Gastroesophageal sphincter (tissue), 4 donors: ENCODE measurements at regions not wholly inside any gene's neighbourhood (a gene's known extent, or its start where the extent isn't known, plus 50 kb on each side); places are given as distances from the start of the nearest gene placed in this dataset.

Experiments
- ATAC-seq: fragments of 150-250 bp; one replicate; pipeline ENCODE4 v1.9.1; 2016; ENCODE audit warnings: mild to moderate bottlenecking, moderate library complexity
- H3K27ac ChIP-seq, 4 donors: fragments of 200-600 bp; sonication (generic) in 3 of 4; 1 replicate in 3 of 4; 2 replicates in 1 of 4; pipeline ENCODE4 v1.5.1; 2016 to 2019
- H3K27me3 ChIP-seq: fragments of 200-600 bp; sonication (generic); one replicate; pipeline ENCODE4 v1.5.1; 2019
- H3K36me3 ChIP-seq, 2 donors: fragments of 200-600 bp; sonication (generic); one replicate each; pipeline ENCODE4 v1.5.1; 2019; ENCODE audit warnings: control low read depth in 1 of 2
- H3K4me1 ChIP-seq, 3 donors: fragments of 200-600 bp; sonication (generic); 1 replicate in 2 of 3; 2 replicates in 1 of 3; pipeline ENCODE4 v1.5.1; 2016 to 2019; ENCODE audit warnings: control low read depth in 2 of 3
- H3K4me3 ChIP-seq, 2 donors: fragments of 200-600 bp; sonication (generic); one replicate each; pipeline ENCODE4 v1.5.1; 2019; ENCODE audit warnings: mild to moderate bottlenecking in 1 of 2, moderate library complexity in 1 of 2
- H3K9me3 ChIP-seq, 3 donors: fragments of 200-600 bp; sonication (generic); one replicate each; pipeline ENCODE4 v1.5.1; 2017 to 2019; ENCODE audit warnings: control low read depth in 2 of 3
- EP300 ChIP-seq: sonication (generic); formaldehyde crosslinking; IDR thresholded peaks from one replicate; pipeline ENCODE4 v1.6.1; 2017; ENCODE audit warnings: antibody characterized with exemption, mild to moderate bottlenecking
- POLR2A ChIP-seq, 2 donors: fragments of 450-650 bp; IDR thresholded peaks; one replicate each; pipeline ENCODE4 v1.6.1; 2017; ENCODE audit warnings: antibody characterized with exemption in 2 of 2, mild to moderate bottlenecking in 2 of 2, moderate library complexity in 1 of 2
- POLR2AphosphoS5 ChIP-seq: sonication (generic); formaldehyde crosslinking; IDR thresholded peaks from one replicate; pipeline ENCODE4 v1.6.1; 2017; ENCODE audit warnings: antibody characterized with exemption
- WGBS, 2 donors: methylation state at CpG; one replicate each; pipeline ENCODE4 v1.1.5; 2018; ENCODE audit warnings: low coverage in 1 of 2; 5-methylcytosine and 5-hydroxymethylcytosine counted together
- TF ChIP-seq, protein P1 (sequence below), 4 experiments: fragments of 200-600 bp in 2 of 4; fragments of 450-650 bp in 2 of 4; sonication (generic) in 1 of 4; IDR thresholded peaks; one replicate each; pipeline ENCODE4 v1.5.1; 2017 to 2019; ENCODE audit warnings: antibody characterized with exemption in 4 of 4, mild to moderate bottlenecking in 2 of 4, moderate library complexity in 2 of 4

GRCh38 chr2:215695861-215696260 is 260.0 kb upstream of the FN1 start:
- H3K9me3 ChIP-seq, result no peaks in the 10 kb centered on the region
- TF ChIP-seq, protein P1, sequence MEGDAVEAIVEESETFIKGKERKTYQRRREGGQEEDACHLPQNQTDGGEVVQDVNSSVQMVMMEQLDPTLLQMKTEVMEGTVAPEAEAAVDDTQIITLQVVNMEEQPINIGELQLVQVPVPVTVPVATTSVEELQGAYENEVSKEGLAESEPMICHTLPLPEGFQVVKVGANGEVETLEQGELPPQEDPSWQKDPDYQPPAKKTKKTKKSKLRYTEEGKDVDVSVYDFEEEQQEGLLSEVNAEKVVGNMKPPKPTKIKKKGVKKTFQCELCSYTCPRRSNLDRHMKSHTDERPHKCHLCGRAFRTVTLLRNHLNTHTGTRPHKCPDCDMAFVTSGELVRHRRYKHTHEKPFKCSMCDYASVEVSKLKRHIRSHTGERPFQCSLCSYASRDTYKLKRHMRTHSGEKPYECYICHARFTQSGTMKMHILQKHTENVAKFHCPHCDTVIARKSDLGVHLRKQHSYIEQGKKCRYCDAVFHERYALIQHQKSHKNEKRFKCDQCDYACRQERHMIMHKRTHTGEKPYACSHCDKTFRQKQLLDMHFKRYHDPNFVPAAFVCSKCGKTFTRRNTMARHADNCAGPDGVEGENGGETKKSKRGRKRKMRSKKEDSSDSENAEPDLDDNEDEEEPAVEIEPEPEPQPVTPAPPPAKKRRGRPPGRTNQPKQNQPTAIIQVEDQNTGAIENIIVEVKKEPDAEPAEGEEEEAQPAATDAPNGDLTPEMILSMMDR (IDR thresholded peaks at IDR 0.05), result no peak
- TF ChIP-seq EP300 (no peak), POLR2A (IDR thresholded peaks at IDR 0.05) (no peak), POLR2AphosphoS5 (no peak)
- ATAC-seq, result no peak
- 90 to 98% methylated on average over 2 to 4 of the region's 4 CpGs for WGBS, 2 donors
- no peak overlapping the region for H3K27ac ChIP-seq
- peaks cover 9 to 44% (median 22%) of the 10 kb centered on the region in 3 donors for H3K4me1 ChIP-seq
- H3K4me3 ChIP-seq, result no peak overlapping the region
- no peaks in the 10 kb centered on the region for H3K36me3 ChIP-seq
- no peaks in the 10 kb centered on the region for H3K27me3 ChIP-seq

DNA sequence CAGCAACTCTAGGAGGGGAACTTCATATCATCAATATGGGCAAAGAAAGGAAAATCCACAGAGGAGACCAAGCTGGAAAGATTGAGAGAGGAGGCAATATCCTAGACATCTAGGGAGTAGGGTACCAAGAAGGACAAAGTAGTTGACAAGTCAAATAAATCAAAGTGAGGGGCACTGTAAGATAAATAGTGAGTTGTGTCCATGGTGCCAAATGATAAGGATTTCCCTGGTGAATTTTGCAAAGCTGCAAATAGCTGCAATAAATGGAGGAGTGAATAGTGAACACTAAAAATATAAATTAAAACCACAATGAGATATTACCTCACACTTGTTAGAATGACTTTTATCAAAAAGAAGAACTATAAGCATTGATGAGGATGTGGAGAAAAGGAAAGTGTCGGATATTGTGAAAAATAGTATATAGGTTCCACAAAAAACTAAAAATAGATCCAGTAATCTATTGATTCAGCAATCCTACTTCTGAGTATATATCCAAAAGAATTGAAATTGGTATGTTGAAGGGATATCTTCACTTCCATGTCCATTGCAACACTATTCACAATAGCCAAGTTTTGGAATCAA is 258.2 kb upstream of the FN1 start:
- Histone ChIP-seq H3K27me3 (no peaks in the 10 kb centered on the region), H3K4me1 (peaks cover 9 to 34% (median 15%) of the 10 kb centered on the region in 3 donors), H3K36me3 (no peaks in the 10 kb centered on the region), H3K9me3 (no peaks in the 10 kb centered on the region), H3K4me3 (no peak overlapping the region), H3K27ac (peak overlapping the region; percentile 40 to 79 (median 75))
- no peak for ATAC-seq
- 76 to 100% methylated on average over 1 of the region's 1 CpG for WGBS, 2 donors
- TF ChIP-seq POLR2AphosphoS5 (no peak), POLR2A (IDR thresholded peaks at IDR 0.05) (no peak), EP300 (no peak)
- TF ChIP-seq, protein P1 (IDR thresholded peaks at IDR 0.05), result no peak

- WGBS, 2 donors, result 52 to 75% methylated on average over 2 to 3 of the region's 3 CpGs
- Histone ChIP-seq H3K4me3 (no peak overlapping the region), H3K27ac (peak overlapping the region; percentile 74 to 79 (median 76)), H3K27me3 (no peaks in the 10 kb centered on the region), H3K9me3 (no peaks in the 10 kb centered on the region), H3K36me3 (no peaks in the 10 kb centered on the region), H3K4me1 (peaks cover 9 to 34% (median 15%) of the 10 kb centered on the region in 3 donors)
- TF ChIP-seq POLR2AphosphoS5 (no peak), EP300 (no peak), POLR2A (IDR thresholded peaks at IDR 0.05) (no peak)
- TF ChIP-seq, protein P1 (IDR thresholded peaks at IDR 0.05), result no peak
- peak; percentile 34 for ATAC-seq
Measured at GRCh38 chr2:215693193-215693998, 257.5 kb upstream of the FN1 start.

- Histone ChIP-seq H3K27ac (peak overlapping the region; percentile 74 to 79 (median 76)), H3K4me1 (peaks cover 9 to 34% (median 15%) of the 10 kb centered on the region in 3 donors), H3K4me3 (no peak overlapping the region), H3K27me3 (no peaks in the 10 kb centered on the region), H3K36me3 (no peaks in the 10 kb centered on the region), H3K9me3 (no peaks in the 10 kb centered on the region)
- no peak for ATAC-seq
- 50% methylated on average over 1 of the region's 1 CpG for WGBS, 2 donors
- TF ChIP-seq, protein P1 (IDR thresholded peaks at IDR 0.05), result no peak
- TF ChIP-seq POLR2A (IDR thresholded peaks at IDR 0.05) (no peak), POLR2AphosphoS5 (no peak), EP300 (no peak)
Measured at GRCh38 chr2:215692387-215693079, 256.7 kb upstream of the FN1 start.
